AG04449 (cell line): ENCODE measurements at regions not wholly inside any gene's neighbourhood (a gene's known extent, or its start where the extent isn't known, plus 50 kb on each side); places are given as distances from the start of the nearest gene placed in this dataset.

Experiments used
- CTCF ChIA-PET: fragments of 350-600 bp; formaldehyde crosslinking; extraction: SDS; loops from one replicate; lab custom pipeline; 2021; ENCODE audit warnings: antibody characterized with exemption; lab: Yijun Ruan, JAX
- POLR2A ChIA-PET: fragments of 400-600, 350-600 bp; formaldehyde crosslinking; extraction: SDS; loops from one replicate; lab custom pipeline; 2020; ENCODE audit warnings: antibody characterized with exemption, inconsistent platforms; lab: Yijun Ruan, JAX
- DNase-seq: peaks from one replicate; pipeline ENCODE4 v3.0.0-alpha.2; 2010; ENCODE audit warnings: low read depth, low spot score
- H3K4me3 ChIP-seq: 2 replicates; pipeline ENCODE4 v1.5.1; 2011; ENCODE audit warnings: low read depth, mild to moderate bottlenecking, control low read depth, low read length
- TF ChIP-seq, protein P1 (sequence below): IDR thresholded peaks from one replicate; pipeline ENCODE4 v1.5.1; 2011; ENCODE audit warnings: mild to moderate bottlenecking, moderate library complexity, low read length, control low read depth, inconsistent platforms; ENCODE audit not compliant: insufficient read depth; ENCODE audit errors: missing control alignments

DNA sequence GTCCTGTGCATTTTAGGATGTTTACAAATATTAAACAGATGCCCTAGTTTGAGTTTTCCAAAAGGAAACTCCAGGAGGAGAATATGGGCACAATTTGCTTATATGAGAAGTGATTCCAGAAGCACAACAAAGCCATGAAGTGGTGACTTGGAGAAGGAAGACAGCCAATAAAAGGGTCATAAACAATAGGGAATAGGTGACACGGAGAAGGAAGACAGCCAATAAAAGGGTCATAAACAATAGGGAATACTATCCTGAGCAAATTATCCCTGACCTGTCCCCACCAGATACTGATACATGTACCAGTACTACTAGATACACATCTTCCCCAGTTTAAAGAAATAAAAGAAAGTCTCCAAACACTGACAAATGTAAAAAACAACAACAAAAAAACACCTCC, 663.6 kb downstream of the GBE1 start:
- ChIA-PET POLR2A (no interaction called here), CTCF (no interaction called here)
- H3K4me3 ChIP-seq, result no peak overlapping the region
- DNase-seq, result no peak
- TF ChIP-seq, protein P1, sequence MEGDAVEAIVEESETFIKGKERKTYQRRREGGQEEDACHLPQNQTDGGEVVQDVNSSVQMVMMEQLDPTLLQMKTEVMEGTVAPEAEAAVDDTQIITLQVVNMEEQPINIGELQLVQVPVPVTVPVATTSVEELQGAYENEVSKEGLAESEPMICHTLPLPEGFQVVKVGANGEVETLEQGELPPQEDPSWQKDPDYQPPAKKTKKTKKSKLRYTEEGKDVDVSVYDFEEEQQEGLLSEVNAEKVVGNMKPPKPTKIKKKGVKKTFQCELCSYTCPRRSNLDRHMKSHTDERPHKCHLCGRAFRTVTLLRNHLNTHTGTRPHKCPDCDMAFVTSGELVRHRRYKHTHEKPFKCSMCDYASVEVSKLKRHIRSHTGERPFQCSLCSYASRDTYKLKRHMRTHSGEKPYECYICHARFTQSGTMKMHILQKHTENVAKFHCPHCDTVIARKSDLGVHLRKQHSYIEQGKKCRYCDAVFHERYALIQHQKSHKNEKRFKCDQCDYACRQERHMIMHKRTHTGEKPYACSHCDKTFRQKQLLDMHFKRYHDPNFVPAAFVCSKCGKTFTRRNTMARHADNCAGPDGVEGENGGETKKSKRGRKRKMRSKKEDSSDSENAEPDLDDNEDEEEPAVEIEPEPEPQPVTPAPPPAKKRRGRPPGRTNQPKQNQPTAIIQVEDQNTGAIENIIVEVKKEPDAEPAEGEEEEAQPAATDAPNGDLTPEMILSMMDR, result no peak

DNA sequence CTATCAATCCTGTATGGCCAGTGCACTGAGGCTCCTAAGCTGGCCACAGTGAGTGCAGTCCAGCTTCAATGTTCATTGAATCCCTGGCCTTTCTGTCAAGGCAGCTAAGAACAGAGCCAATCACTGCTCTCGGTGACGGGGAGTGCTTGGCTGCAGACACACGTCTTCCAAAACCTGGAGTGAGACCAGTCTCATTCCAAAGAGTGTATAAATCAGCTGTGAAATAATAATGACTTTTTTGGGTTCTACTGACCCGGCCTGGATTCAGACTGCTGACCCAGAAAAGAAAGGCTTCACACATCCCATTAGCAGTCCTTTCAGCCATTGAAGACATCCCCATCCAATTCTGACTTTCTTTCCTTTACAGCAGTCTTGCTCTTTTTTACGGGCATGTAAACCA, 665.5 kb downstream of the GBE1 start:
- no peak overlapping the region for H3K4me3 ChIP-seq
- ChIA-PET POLR2A (no interaction called here), CTCF (no interaction called here)
- TF ChIP-seq, protein P1, result no peak
- DNase-seq, result no peak

DNA sequence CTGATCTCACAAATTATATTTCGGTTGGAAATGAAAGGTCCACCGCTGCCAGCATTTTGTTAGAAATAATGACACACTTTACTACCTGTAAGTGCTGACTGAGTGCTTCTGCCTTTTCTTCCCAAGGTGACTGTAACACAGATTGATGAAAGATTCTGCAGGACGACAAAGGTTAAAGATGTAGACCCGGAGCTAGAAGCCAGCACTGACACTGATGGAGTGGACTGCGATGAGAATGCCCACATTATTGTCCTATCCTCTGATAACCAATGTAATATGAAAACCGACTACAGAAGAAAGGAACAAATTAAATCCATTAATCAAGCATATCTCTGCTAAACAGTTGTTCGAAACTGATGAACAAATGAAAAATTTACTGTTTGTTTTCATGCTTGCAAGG, 666.5 kb downstream of the GBE1 start:
- TF ChIP-seq, protein P1, result no peak
- DNase-seq, result no peak
- ChIA-PET CTCF (no interaction called here), POLR2A (no interaction called here)
- no peak overlapping the region for H3K4me3 ChIP-seq

DNA sequence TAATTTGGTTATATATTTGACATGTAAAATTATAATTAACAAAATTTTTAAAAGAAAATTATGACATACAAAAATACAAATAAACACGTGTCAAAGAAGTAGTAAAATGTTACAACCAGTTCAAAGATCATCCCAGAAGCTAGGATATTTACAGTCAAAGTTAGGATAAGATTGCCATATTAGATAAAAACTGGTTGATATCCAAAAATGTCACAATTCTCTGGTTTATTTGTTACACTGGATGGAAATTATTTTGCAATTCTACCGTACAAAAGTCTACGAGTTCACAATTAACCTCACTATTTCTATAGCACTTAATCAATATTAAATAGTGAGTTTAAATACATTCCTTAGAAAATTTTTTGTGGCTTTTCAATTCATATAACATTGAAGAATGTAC, 673.8 kb downstream of the GBE1 start:
- CTCF ChIA-PET, result no interaction called here
- DNase-seq, result no peak
- POLR2A ChIA-PET, result no interaction called here
- TF ChIP-seq, protein P1, result no peak
- no peak overlapping the region for H3K4me3 ChIP-seq

DNA sequence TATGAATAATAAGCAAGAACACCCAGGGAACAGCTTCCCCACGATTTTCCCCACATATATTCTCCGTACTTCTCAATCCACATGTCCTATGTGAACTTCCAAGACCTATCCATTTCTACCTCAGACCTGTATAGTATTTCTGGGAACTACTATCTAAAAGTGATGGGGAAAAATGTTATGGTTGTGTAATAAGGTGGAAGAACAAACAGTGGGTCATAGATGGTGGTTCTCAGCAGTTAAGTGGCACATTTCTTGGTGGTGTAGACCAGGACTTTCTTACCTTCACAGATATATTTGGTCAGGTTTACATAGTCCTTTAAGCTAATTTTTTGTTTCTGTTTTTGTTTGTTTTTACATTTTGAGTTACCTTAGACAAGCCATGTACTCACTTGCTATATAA, 675.1 kb downstream of the GBE1 start:
- CTCF ChIA-PET, result no interaction called here
- H3K4me3 ChIP-seq, result no peak overlapping the region
- POLR2A ChIA-PET, result no interaction called here
- no peak for DNase-seq
- TF ChIP-seq, protein P1, result no peak

DNA sequence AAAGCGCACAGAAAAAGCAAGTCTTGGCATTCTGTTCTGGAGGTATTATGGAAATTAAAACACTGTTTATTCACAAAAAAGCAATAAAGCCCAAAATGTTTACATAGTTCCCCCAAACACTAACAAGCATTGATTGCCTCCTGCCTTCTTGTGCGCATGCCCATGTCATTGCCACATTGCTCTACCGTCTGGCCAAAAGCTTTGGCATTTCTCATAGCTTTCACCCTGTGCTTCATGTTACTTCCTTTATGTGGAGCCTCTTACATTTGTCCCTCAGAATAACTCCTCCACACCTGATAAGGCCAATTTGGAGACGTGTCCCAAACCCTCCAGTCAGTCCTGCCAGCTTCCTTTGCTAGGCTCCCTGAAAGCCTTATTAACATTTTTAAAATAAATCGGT, 680.8 kb downstream of the GBE1 start:
- ChIA-PET POLR2A (no interaction called here), CTCF (no interaction called here)
- TF ChIP-seq, protein P1, result no peak
- no peak overlapping the region for H3K4me3 ChIP-seq
- DNase-seq, result no peak

DNA sequence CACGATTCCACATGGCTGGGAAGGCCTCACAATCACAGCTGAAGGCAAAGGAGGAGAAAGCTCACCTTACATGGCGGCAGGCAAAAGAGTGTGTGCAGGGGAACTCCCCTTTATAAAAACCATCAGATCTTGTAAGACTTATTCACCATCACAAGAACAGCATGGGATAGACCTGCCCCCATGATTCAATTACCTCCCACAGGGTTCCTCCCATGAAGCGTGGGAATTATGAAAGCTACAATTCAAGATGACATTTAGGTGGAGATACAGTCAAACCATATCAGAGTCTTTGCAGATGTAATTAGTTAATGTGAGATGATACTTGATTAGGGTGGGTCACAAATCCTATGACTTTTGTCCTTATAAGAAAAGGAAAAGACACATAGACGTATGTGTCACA, 688.9 kb downstream of the GBE1 start:
- TF ChIP-seq, protein P1, result no peak
- H3K4me3 ChIP-seq, result no peak overlapping the region
- no peak for DNase-seq
- POLR2A ChIA-PET, result no interaction called here
- CTCF ChIA-PET, result no interaction called here
